COLO668 (cell line): ENCODE measurements at regions not wholly inside any gene's neighbourhood (a gene's known extent, or its start where the extent isn't known, plus 50 kb on each side); places are given as distances from the start of the nearest gene placed in this dataset.
A peak's percentile ranks its signal among the peaks of the same experiment; 100 is the strongest.
"Not testable (repeated sequence)": the region's sequence is repeated elsewhere in the genome, so short reads cannot be mapped to it uniquely, and the experiment has no call there.

Source experiments
- DNase-seq: peaks from one replicate; lab custom pipeline; 2025; ENCODE audit not compliant: unreplicated experiment; lab: John Stamatoyannopoulos, UW

DNA sequence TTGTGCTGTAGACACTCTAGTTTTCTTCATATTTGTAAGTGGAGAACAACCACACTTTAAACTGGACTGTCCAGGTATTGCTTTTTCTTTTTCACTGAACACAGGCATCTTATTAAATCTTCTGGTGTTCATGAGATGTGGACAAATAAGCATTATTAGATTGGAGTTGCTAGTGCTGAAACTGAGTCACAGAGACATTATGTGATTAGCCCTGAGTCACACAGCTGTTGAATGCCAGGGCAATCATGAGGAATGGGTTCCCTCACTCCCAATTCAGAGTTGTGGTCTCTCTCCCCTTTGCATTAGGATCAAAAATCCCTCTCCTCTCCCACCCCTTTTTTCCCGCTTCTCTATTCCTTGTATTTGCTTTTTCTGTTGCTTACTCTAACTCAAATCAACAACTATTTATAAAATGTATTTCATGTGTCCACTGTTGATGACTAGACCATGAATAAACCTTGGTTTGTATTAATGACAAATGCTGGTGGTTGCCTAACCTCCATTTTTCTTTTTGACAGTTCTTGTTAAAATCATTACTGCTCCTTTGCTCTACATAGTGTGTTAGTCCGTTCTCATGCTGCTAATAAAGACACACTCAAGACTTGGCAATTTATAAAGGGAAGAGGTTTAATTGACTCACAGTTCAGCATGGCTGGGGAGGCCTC lies 738.2 kb downstream of the BRINP1 start:
- no peak for DNase-seq

DNA sequence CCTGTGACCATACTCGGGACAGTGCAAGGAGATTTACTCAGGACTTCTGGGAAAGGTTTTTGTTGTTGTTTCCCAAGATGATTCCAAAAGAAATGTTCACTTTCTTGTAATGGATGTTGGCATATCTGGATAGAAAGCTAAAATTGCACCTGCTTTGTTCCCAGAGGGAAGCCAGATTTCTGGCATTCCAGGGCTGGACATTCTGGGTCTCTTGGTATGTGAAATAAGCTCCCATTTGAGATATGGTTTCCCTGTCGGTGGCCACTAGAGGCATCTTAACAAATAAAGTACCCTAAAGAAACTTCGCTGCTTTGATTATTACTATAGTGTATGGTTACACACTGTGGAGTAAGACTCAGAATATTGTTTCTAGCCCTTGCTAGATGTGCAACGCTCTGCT lies 737.3 kb downstream of the BRINP1 start:
- DNase-seq: no peak

DNA sequence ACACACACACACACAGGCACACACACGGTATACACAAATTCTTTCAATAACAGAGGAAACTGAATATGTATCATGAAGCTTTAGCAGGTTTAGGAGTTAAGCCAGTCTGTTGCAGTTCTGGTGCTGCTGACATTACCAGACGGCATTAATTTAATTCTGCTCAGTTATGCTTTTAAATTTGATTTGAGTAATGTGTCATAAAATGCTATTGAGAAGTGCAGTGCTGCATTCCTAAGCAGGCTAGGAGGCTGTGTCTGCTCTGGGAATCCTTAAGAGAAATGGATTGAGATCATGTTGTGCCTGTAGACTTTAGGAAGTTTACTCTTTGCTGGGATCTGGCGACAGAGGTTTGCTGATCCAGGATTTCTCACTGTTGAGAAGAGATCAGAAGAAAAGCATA lies 733.8 kb downstream of the BRINP1 start:
- DNase-seq: no peak

DNA sequence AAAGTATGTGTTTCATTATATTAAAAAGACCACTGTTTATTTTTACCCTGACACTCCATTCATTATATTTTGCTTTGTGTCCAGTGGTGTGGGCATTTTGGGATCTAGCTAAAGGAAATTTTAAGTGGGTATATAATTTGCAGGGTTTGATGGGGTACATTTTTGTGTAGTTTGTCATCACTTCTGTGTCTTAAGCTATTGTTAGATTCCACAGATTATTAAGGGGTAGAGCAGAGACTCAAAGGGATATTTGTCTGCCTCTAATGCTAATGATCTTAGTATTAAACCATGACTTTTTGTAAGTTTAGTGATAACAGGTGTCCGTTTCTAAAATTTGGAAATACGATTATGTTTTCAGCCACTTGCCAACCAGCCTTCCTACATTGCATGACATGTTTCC lies 731.6 kb downstream of the BRINP1 start:
- no peak for DNase-seq

DNA sequence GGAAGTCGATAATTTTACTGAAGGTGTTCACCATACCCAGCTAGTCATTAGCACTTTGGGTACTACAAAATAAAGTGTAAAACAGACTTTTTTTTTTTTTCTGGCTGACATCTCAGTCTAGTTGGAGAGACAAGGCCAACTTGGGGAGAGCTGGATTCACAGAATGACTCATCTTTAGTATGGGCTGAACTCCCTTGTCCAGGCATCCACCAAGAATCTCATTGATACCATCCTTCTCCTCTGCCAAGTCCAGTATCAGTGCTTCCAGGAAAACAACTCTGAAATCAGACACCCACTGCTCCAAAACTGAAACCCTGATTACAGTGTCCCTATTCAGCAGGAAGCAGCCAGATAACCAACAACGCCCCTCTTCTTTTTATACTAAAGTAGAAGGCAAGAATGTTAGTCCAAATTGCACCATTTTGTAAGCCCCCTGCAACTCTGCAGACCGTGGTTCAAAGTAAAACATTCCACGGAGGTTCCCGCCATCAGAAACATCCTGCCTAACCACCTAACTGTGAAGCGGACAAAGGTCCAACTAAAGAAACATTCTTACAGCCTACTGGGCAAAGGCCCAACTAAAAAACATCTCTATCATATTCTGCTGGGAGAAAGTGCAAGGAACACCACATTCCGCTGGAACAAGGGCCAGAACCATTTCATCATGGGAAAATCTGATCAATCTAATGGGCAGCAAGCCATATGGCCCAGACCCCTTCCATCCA lies 728.2 kb downstream of the BRINP1 start:
- DNase-seq: no peak

DNA sequence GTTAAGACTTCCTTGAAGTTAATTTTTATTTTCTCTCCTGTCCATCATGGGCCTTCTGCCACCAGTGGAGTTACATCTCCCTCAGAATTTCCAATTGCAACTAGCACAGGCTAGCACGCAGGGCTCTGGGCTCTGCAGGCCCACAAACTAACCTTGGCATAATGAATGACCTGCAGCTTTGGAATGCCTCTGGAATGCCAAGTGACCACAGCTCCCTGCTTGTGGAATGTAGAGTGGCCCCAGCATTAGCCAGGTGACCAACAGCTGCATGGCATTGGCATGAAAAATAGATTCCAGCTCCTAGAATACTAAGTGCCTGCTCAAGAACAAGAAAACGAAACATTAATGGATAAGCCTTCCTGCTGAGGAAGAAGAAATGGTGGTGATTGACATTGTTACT lies 726.1 kb downstream of the BRINP1 start:
- DNase-seq: no peak

DNA sequence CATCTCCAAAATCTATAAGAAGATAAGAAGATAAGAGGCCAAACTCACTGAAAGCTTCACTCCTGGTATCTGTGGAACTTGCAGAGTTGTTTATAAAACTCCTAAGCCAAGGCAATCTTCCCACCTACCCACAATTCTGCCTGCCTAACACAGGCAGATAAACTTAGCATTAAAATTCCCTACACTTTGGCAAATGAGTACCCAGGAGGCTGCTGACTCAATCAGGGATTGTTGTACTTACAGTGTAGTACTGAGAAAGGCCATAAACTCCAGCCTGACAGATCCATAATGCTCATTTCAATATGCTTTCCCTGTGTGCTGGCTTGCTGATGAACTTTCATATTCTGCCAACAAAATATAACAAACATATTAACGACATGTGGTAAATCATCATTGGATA lies 725.2 kb downstream of the BRINP1 start:
- no peak for DNase-seq

DNA sequence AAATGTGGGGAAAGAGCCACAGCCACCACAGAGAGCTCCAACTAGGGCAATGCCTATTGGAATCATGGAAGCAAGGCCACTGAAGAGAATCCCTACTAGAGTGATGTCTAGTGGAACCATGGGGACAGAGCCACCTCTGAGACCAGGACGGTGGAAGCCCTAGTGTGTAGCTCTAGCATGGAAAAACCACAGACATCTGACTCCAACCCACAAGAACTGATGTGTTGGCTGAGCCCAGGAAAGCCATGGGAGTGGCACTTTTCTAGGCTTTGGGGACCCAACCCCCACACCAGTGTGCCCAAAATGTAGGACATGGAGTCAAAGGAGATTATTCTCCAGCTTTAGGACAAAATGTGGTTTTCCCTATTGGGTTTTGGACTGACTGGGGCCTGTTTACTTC lies 721.9 kb downstream of the BRINP1 start:
- no peak for DNase-seq

DNA sequence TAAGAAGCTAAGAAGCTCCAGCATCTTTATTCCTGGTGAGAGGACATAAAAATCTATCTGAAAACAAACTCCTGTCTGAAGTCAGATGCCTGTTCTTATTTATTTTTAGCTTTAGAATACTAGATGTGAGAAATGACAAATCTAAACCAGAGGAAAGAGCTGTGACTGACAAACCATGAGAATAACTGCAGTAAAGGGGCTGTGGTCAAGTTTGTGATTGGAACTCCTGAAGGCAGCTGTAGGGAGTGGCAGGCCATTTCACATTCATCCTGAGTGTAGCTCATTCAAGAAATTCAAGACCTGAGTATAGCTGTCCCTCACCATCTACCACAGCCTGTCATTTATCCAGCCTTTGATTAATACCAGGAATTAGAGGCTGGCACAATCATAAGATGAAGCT lies 718.8 kb downstream of the BRINP1 start:
- no peak for DNase-seq

DNA sequence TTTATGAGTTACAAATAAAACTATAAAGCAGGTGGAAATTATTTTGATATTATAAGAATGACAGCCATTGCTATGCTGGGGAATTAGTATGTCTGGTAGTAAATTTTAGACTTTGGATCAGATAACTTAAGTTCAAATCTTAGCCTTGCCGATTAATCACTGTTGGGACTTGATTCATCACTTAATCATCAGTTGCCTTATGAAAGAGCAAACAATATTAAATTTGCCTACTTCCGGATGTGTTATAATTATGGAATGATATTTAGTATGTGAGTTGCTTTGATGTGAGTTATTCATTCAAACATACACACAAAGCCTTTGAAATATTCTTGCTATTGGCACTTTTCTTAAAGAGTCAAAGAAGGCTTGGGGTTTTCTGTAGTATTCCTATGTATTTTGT lies 717.7 kb downstream of the BRINP1 start:
- DNase-seq: no peak

DNA sequence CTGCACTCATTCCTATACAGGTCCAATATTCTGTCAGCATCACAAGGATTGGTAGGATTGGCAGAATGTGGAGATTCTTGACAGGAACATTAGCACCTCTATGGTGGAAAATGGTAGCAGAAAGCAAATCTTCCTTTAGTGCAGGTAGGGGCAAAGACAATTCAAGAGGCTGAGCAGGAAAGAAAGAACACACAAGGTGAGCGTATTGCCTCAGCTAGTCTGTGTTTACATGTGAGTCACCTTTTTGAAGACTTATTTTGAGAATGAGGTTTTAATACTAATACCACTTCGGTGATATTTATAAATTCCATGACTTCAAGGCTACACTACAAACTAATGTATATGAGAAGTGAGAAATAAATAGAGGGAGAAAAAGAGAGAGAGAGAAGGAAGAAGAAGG lies 717.0 kb downstream of the BRINP1 start:
- DNase-seq: no peak

DNA sequence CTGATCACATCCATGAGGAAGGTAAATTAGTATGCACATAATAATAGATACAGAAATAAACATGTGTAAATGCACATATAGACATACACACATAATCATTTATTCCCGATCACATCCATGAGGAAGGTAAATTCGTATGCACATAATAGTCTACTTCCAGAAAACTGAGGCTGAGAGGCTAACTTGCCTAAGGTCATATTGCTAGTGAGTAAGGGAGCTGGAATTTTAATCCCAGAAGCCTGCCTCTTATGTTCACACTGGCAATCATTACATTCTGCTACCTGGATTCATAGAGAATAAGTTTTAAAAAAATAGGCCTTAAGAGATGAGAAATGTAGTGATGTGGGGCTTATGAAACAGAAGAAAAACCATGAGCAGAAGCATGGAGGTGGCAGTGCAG lies 716.3 kb downstream of the BRINP1 start:
- no peak for DNase-seq

DNA sequence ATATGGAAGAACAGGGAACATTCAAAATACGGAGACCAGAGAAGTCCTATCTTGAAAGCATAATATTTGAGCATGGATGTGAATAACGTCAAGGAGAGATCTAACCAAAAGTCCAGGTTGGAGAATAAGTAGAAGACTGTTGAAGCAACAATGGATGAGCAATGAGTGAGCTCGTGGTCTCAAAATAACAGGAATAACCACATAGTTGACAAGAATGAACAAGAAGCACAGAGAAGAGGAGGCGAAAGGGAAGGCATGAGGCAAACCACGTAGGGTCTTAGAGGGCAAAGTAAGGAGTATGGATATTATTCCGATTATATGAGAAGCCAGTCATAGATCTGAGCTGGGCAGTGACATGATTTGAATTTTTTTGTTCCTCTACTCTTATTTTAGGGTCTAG lies 710.2 kb downstream of the BRINP1 start:
- no peak for DNase-seq

DNA sequence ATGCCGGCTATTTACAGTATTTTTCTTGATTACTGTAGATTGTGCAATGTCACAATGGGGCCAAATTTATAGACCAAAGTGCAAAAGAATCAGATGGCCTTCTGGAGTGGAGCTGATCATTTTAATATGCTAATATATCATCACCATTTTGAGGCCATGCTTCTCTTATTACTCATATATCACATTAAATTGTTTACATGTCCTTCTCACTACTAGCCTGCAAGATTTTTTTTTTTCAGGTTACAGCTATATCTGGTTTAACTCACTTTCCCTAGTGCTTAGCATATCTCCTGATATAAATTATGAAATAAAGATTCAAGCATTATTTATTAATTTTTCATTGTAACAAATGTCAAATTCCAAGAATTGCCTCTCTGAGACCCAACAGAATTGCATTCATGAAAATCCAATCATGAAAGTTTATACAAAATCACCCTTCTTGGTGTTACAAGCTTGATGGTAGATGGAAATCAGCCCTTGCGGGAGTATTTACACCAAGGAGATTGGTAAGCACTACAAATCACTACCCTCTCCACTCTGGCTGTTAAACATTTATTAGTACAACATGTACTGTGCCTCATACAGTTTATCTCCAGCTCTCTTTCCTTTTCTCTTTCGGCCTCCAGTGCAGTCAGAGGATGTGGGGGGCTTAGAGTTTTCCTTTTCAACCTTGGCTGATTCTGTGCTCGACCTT lies 703.9 kb downstream of the BRINP1 start:
- no peak for DNase-seq

DNA sequence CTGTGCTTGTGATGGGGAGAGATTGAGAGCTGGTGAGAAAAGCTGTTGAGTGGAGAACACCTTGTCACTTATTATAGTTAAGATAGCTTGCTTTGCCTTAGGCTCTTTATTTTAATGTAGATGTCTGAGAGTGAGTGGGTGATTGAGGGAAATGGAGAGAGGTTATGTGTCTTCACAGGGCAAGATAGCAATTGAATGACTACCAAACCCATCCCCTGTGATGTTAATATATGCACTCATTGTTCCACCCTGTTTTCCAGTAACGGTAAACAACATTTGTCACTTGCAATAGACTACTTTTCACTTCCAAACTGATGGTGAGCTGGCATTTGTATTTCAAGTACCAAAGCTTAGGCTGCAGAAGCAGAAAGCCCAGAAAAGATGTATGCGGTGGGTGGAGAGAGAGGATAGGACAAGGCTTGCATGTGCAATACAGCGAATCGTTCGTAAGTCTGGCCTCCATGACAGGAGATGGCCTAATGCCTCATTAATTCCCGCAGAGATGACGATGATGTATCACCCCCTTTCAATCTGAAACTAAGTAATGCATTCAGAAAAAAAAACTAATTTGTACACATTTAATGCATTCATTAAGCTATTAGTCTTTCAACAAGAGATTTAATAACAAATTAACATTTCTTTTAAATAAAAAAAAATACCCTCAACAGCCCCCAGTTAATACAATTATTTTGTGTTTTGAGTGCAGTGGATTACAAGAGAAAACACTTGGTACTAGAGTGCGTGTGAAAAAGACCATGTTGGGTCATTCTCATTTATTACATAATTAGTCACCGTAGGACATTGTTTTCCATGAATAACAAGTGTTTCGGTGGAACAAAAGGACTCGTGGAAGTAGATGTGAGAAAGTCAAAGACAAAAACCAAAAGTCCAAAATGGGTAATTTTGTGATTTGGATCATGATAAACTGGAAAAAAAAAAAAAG lies 699.0 kb downstream of the BRINP1 start:
- DNase-seq: no peak

DNA sequence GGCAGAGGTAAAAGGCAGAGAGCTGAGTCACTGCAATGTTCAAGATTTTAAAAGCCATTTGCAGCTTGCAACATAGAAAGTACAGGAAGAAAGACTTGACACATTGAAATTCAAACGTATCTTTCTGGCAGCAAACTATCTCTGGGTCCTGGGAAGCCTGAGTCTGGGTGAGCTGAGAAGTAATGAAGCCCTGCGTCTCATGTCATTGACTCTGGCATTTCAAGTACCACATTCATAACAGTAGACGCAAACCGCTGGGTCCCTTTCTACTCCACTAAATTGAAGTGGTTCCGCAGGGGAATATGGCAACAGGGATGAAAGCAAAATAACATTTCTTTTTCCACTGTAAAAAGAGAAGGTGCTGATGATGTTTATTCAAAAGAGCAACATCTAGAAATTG lies 694.3 kb downstream of the BRINP1 start:
- no peak for DNase-seq

DNA sequence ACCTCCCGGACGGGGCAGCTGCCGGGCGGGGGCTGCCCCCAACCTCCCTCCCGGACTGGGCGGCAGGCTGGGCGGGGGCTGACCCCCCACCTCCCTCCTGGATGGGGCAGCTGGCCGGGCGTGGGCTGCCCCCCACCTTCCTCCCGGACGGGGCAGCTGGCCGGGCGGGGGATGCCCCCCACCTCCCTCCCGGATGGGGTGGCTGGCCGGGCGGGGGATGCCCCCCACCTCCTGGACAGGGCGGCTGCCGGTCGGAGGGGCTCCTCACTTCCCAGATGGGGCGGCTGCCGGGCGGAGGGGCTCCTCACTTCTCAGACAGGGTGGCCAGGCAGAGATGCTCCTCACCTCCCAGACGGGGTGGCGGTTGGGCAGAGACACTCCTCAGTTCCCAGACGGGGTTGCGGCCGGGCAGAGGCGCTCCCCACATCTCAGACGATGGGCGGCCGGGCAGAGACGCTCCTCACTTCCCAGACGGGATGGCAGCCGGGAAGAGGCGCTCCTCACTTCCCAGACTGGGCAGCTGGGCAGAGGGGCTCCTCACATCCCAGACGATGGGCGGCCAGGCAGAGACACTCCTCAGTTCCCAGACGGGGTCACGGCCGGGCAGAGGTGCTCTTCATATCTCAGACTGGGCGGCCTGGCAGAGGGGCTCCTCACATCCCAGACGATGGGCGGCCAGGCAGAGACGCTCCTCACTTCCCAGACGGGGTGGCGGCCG lies 691.1 kb downstream of the BRINP1 start:
- not testable (repeated sequence) for DNase-seq

DNA sequence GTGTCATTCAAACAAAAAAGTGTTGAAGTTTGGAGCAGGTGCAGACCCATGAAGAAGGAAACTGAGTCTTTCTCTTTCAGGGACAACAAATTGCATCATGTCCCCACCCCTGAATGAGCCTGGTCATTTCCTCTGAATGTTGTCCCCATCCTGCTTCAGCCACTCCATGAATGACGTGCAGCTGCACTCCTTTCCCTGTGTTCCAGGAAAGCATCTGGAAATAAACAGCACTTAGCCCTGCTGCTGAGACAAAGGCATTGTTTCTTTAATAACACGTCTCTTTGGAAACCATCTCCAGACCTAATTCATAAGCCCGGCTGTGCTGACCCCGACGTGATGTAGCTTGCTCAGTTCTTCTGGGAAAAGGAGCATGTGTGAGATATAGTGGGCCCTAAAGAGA lies 682.3 kb downstream of the BRINP1 start:
- peak; percentile 74 for DNase-seq

DNA sequence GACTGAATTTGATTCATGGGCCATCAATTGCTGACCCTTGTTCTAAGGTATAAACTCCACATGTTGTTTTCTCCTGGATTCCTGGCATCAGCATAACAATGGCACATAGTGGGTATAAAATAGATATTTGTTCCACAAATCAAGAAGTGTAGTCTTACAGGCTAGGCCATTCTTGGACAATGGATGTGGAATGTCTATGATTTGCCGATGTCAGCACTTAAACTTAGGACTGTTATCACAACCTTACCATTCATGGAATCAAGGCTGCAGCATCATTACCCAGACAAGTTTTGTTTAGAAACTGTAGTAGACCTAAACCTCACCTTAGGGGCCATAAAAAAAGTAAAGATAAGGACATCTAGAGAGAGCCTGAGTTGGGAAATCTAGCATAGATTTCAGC lies 680.0 kb downstream of the BRINP1 start:
- DNase-seq: no peak

DNA sequence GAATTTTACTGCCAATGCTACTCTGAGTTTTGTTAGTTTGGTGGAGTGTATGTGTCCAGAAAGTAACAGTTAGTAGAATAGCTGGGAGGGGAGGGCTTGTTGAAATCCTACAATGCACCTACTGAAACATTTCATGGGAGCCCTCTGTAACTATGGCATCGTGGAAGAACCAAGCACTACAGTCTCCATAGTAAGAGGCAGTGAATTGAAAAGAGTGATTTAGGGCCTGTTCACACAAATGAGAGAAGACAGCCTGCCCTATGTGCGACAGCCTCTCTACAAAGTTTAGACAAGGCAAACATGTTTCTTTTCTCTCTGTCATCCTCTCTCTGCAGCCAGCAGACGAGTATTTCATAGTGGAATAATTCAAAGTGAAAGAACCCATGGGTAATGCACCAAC lies 676.6 kb downstream of the BRINP1 start:
- DNase-seq: no peak

DNA sequence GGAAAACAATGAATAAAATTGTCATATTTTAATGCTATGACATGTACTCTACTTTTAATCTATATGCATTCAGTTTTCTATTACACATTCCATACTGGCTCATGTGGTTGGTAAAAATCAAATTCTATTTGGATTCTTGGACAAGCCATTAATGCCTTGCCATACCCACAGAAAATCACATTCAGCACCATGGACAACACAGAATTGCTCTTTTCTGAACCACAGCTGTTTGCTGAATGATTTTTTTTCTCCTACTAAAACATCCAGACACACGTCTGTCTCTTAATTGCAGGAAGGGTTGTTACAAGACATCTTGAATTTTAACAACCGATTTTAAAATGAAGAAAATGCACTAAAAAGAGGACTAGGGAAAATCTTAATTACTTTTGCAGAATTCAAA lies 675.6 kb downstream of the BRINP1 start:
- DNase-seq: no peak
